ENCODE measurements at regions not wholly inside any gene's neighbourhood (a gene's known extent, or its start where the extent isn't known, plus 50 kb on each side); places are given as distances from the start of the nearest gene placed in this dataset.

DNA sequence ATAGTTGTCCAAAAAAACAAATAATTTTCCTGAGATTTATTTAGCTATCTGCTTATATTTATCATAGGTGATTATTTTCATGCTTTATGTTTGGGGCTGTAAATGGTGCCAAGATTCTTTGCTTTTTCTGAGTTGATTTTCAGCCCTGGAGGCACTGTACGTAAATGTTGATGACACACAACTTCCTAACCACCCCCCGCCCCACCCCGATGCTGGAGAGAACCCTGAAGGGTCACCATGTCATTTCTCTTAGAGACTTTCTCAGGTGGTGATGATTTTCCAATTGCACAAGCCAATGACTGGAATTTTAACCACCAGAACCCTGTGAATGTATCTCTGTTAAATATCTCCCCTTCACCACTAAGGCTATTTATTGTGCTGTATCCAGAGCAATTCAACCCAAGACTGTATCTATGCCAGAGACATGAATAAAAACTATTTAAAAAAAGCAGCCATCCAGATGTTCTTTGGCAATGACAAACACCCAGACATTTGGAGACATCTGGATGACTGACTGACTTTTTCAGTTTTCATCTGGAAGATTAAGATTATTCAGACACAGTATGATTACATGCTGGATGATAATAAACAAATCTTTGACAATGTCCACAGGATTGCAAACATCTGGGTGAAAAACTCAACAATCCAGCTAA, 346.0 kb downstream of the LMX1A start:
- TF ChIP-seq CTCF (IDR thresholded peaks at IDR 0.05; ENCODE audit: low read depth, low read length) = no peak
- no peak for TF ChIP-seq EZH2phosphoT487 (IDR thresholded peaks at IDR 0.05; ENCODE audit: low read depth)

All from OCI-LY3 (cell line).